ENCODE measurements at regions not wholly inside any gene's neighbourhood (a gene's known extent, or its start where the extent isn't known, plus 50 kb on each side); places are given as distances from the start of the nearest gene placed in this dataset.

DNA sequence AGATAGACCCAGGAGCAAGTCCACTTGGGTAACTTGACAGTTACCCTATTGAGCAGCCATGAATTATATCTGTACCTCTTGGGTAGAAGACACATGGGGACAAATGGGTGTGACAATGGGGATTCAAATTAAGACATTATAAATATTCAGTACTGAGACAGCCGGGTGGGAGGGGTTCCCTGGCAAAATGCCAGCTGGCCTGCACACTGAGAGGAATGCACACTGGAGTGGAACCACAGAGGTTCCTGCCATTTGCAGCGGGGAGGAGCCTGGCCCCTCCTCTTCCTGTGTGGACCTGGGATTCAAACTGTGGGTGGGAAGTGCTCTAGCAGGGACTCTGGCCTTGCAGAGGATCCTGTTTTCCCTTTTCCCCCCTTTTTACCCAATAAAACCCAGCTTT lies 118.7 kb upstream of the CDKN3 start:
- DNase-seq = no peak
- H3K27me3 ChIP-seq = no peaks in the 10 kb centered on the region
- 38% methylated on average over 1 of the region's 2 CpGs for WGBS (ENCODE audit: insufficient coverage, low coverage, low lambda C conversion rate, missing lambda C conversion rate)
- no peak overlapping the region for H3K27ac ChIP-seq
- no peaks in the 10 kb centered on the region for H3K4me1 ChIP-seq
- H3K4me3 ChIP-seq = no peak overlapping the region
- H3K9me3 ChIP-seq = no peaks in the 10 kb centered on the region
- no peaks in the 10 kb centered on the region for H3K36me3 ChIP-seq
- no peak for TF ChIP-seq POLR2A (IDR thresholded peaks at IDR 0.05)
- TF ChIP-seq, protein P1, sequence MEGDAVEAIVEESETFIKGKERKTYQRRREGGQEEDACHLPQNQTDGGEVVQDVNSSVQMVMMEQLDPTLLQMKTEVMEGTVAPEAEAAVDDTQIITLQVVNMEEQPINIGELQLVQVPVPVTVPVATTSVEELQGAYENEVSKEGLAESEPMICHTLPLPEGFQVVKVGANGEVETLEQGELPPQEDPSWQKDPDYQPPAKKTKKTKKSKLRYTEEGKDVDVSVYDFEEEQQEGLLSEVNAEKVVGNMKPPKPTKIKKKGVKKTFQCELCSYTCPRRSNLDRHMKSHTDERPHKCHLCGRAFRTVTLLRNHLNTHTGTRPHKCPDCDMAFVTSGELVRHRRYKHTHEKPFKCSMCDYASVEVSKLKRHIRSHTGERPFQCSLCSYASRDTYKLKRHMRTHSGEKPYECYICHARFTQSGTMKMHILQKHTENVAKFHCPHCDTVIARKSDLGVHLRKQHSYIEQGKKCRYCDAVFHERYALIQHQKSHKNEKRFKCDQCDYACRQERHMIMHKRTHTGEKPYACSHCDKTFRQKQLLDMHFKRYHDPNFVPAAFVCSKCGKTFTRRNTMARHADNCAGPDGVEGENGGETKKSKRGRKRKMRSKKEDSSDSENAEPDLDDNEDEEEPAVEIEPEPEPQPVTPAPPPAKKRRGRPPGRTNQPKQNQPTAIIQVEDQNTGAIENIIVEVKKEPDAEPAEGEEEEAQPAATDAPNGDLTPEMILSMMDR (IDR thresholded peaks at IDR 0.05) = no peak
- intact Hi-C loops (cut with DNase I) = no loop called here
- ATAC-seq = no peak

DNA sequence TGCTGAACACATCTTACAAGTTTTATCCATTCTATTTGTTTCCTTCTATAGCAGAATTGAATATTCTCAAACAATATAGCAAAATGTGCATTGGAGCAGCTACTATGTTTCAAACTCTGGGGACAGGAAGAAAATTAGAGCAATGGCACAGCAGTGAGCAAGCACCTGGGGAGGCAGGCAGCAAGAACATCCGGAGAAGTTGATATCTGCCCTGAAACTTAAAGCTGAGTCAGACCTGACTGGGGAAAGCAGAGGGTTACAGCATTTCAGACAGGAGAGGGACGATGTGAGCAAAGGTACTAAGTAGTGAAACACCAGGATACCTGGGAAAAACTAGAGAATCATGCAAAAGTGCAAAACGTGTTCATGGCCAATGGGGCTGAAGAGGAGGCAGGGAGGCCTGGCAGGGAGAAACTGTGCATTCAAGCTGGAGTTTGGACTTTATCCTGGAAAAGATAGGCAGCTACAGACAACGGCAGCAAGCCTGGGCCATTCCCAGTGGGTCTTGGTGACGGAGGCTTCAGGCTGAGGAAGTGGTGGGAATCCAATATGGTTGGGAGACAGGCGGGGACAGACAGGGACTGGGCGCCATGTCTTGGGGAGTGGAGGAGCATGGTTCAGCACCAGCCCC lies 118.0 kb upstream of the CDKN3 start:
- intact Hi-C loops (cut with DNase I) = no loop called here
- Histone ChIP-seq H3K27ac (no peak overlapping the region), H3K4me1 (no peaks in the 10 kb centered on the region), H3K9me3 (no peaks in the 10 kb centered on the region), H3K36me3 (no peaks in the 10 kb centered on the region), H3K27me3 (no peaks in the 10 kb centered on the region), H3K4me3 (no peak overlapping the region)
- ATAC-seq (no peak), DNase-seq (no peak)
- WGBS (ENCODE audit: insufficient coverage, low coverage, low lambda C conversion rate, missing lambda C conversion rate) = 61% methylated on average over 4 of the region's 7 CpGs
- TF ChIP-seq, protein P1 (IDR thresholded peaks at IDR 0.05) = no peak
- no peak for TF ChIP-seq POLR2A (IDR thresholded peaks at IDR 0.05)

DNA sequence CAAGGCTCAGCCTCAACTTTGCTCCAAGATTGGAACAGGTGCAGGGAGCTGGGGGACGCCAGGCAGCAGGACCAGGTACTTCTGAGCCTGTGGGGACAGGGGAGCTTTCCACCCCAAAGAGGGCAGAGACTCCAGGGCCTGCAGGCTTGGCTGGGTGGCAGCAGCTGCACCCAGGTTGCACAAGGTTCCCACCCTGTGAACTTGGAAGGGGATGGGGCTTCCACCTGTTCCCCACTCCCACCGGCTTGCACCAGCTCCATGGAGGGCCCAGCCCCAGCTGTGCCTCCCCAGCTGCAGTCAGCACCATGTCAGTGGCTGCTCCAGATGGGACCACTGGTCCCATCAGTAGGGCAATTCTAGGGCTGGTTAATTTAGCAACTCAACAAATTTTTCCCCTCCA lies 114.0 kb upstream of the CDKN3 start:
- Histone ChIP-seq H3K4me1 (no peaks in the 10 kb centered on the region), H3K36me3 (no peaks in the 10 kb centered on the region), H3K4me3 (no peak overlapping the region), H3K9me3 (no peaks in the 10 kb centered on the region), H3K27me3 (no peaks in the 10 kb centered on the region), H3K27ac (no peak overlapping the region)
- TF ChIP-seq POLR2A (IDR thresholded peaks at IDR 0.05) = no peak
- TF ChIP-seq, protein P1 (IDR thresholded peaks at IDR 0.05) = no peak
- no CpG with 5 or more reads among the region's 2 CpGs for WGBS (ENCODE audit: insufficient coverage, low coverage, low lambda C conversion rate, missing lambda C conversion rate)
- ATAC-seq (peak in 1 of 4 donors; percentile 38), DNase-seq (no peak)
- intact Hi-C loops (cut with DNase I) = no loop called here

DNA sequence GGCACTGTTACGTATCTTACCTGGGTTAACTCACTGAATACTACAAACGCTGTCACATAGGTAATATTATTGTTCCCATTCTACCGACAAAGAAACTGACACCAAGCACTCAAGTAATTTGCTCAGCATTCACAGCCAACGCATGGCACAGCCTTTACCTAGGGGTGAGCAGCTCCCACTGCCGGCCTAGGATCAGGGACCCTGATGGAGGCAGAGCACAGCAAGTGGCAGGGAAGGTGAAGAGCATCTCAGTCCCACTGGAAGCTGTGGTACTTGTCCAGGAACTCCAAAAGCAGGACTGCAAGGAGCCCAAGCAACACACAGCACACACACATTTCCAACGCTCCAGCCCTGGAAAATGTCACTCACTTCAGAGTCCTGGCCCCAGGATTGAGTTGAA lies 111.8 kb upstream of the CDKN3 start:
- Histone ChIP-seq H3K36me3 (no peaks in the 10 kb centered on the region), H3K4me1 (no peaks in the 10 kb centered on the region), H3K9me3 (no peaks in the 10 kb centered on the region), H3K4me3 (no peak overlapping the region), H3K27me3 (no peaks in the 10 kb centered on the region), H3K27ac (no peak overlapping the region)
- WGBS (ENCODE audit: insufficient coverage, low coverage, low lambda C conversion rate, missing lambda C conversion rate) = 85% methylated on average over 4 of the region's 6 CpGs
- DNase-seq (no peak), ATAC-seq (no peak)
- TF ChIP-seq POLR2A (IDR thresholded peaks at IDR 0.05) = no peak
- TF ChIP-seq, protein P1 (IDR thresholded peaks at IDR 0.05) = no peak
- intact Hi-C loops (cut with DNase I) = no loop called here

Data from right lobe of liver (tissue), 6 donors.